Amniotic epithelial cell (primary cell): ENCODE measurements at regions not wholly inside any gene's neighbourhood (a gene's known extent, or its start where the extent isn't known, plus 50 kb on each side); places are given as distances from the start of the nearest gene placed in this dataset.
A peak's percentile ranks its signal among the peaks of the same experiment; 100 is the strongest.

Experiments used
- DNase-seq: peaks from one replicate; pipeline ENCODE4 v3.0.0-alpha.2; 2010; ENCODE audit warnings: low read depth

DNA sequence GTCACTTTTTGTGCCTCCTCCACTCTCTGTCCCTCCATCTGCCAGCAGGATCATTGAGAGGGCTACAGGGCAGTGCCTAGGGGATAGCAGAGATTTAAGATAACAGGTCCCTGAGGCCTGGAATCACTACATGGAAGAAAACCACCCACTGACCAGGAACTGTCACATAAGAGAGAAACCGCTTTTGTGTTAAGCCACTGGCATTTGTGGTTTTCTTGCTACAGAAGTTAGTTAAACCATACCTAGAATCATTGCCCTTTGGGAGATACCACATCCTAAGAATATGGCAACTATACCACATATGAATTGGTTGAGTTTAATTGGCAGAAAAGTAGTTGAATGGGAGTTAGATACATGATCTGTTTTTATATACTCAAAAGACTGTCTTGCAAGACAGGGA is 112.8 kb upstream of the LPP start:
- no peak for DNase-seq

DNA sequence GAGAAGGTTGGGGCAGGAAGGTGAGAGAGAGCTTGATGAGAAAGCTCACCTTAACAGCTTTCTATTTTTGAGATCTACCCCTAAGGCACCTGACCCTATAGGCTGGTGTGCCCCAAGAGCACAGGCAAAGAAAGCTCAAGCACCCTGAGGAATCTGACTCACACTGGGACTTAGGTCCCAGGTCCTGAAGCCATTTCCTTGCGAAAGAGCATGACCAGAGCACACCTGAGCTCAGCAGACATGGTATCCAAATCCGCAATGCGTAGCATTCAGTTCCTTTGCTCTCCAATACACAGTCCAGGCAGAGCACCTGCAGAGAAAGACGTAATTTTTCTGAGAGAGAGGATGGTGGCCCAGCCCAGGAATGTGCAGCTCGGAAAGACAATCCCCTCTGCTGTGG is 112.1 kb upstream of the LPP start:
- DNase-seq, result no peak

DNA sequence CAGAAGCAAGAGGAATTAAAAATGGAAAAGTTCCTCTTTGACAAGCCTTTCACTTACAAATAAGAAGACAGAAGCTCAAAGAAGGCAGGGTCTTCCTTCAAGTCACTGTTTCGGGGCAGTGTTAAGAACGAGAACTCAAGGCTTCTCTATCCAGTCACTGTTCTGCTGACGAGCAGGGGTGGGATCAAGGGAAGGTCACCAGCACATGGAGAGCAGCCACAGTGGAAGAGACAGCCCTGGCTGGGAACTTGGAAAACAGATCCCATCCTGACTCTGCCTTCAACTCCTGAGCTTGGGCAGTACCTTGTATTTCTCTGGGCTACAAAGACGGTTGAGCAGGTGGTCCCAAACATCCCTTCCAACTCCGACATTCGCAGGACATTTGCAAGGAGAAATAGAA is 111.5 kb upstream of the LPP start:
- DNase-seq, result no peak

DNA sequence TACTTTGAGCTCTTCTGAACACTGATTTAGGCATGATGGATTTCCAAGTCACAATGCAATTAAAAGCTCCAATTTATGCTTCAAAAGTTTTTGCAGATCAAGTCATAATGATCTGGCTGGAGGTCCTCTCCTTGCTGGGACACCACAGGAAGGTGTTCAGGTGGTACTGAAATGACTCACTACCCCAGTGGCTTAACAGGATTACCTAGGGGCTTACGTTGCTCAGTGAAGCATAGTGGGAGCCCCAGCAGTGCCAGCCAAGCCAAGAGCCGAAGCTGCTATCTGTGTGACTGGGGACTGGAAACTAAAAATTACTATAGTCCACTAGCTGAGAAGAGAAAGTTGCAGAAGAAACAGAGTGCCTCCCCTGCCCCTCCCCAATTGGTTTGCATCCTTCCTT is 110.1 kb upstream of the LPP start:
- DNase-seq, result no peak

DNA sequence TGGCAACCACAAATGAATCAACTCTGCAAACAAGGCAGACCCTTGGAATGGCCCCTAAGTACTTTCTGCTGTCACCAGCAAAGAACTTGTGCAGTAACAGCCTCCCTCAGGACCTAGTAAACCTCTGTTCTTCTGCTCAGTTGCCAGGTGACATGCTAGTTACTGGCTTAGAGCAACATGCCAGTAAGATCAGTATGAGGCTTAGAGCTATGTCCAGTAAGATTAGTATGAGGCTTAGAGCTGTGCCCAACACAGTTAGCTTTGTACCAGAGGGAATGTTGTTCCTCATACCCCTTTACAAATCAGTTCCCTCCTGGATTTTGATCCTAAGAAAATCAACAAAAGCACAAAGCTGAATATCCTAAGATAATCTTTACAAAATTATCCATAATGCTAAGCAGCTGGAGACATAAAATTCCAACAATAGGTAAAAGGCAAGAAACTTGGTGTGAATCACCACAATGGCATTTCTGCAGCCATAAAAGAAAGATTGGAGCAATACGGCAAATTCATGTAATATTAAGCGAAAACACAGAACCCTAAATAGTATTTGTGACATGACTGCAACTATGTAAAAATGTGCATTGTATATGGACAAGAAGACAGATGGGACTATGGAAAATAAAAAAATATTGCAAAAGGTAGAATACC is 107.3 kb upstream of the LPP start:
- DNase-seq, result peak; percentile 37

DNA sequence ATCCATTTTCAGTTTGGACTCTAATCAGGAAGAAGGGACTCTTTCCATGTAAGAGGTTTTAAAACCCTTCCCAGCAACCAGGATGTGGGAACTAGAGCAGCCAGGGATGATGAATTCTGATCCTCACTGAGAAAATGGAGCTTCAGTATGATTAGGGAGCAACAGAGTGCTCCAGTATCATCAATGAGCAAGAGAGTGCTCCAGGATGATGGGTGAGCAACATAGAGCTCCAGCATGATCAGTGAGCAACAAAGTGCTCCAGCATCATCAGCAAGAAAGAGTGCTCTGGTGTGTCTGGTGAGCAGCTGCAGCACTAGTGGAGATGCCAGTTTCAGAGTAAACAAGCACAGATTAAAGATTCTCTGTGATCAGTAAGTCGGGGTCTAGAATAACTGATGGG is 106.4 kb upstream of the LPP start:
- no peak for DNase-seq

DNA sequence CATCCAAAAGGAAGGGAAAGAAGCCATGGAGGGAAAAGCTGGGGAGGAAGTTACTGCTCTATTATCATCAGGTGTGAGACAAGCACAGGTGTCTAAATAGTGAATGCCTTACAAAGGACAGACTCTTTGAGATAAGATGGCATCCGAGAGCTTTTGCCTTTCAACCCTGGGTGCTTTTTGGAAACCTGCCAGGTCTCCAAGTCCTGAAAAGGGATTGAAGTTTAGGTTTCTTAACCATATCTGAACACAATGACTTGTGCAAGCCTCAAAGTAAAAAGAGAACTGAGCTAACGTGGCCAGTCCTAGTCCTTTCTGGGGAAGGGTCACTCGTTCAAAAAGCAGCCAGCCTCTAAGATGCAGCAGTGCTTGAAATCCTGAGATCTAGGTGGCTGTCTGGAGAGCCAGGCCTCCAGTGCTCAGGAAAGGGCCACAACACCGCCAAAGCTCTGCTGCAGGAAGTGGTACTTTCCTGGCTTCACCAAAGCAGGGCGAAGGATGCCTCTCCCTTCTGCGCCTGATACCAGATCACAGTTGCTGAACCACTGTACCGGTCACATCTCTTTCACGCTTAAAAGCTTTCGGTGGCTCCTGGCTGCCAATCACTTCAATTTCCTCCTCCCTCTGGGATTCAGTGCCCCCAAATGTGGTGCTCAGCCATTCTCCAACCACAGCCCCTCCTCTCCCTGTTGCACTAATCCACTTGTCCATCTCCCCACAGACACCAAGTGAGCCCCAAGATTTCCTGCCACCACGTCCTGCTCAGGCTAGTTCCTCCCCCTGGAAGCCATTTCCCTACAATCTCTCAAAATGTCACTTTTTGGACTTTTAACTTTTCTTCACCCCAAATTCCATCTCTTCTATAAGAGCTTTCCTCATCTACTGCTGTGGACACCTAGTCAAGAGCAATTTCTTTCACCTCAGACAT is 104.1 kb upstream of the LPP start:
- DNase-seq, result no peak

DNA sequence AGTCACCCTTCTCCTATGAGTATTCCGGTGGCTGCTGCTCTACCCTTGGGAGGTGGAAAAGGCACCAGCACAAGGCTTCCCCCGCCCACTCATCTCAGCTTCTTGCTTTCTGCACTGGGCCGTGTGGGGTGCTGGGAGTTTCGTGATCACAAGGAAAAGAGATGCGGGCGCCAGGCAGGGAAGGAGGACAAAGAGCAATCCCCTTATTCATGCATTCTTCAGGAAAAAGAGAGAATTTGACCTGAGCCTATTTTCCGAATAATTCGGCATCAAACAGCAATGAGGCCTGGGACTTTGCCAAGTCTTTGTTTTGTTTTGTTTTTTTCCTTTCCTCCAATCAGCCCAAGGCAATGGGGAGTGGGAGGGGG is 102.2 kb upstream of the LPP start:
- DNase-seq, result no peak

DNA sequence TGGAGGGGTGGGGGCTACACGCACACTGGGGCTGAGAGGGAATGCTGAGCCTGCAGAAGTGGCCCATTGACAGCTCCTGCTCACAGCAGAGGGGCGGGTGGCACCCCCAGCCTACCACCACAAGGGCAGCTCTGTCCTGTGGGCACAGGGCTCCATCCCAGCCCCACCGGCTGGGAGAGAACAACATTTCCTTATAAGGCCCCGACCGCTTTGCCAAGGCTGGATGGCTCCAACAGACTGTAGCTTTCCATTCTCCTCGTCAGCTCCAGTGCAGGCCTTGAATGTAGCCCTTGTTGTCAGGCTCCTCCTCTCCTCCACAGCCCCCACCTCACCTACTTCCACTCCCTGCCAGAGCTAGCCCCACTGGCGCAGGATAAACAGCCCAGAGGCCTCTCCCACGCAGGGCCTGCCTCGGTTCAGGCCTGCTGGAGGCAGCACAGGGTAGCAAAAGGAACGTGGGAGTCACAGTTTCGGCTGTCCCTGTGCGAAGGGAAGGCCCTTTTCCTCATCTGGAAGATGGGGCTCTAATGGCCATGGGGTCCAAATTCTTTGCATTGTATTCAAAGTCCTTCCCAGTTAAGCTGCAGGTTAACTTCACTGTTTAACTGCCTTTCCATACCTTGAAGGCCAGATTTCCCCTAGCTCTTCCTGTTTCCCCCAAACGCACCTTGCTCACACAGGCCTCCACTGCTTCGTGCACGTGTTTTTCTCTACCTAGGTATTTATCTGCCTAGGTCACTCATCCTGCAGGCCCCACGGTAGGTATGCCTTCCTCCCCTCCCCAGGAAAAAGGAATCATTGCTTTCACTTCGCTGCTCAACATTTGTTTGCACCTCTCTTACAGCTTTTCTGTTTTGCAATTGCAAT is 101.6 kb upstream of the LPP start:
- peak; percentile 86 for DNase-seq

DNA sequence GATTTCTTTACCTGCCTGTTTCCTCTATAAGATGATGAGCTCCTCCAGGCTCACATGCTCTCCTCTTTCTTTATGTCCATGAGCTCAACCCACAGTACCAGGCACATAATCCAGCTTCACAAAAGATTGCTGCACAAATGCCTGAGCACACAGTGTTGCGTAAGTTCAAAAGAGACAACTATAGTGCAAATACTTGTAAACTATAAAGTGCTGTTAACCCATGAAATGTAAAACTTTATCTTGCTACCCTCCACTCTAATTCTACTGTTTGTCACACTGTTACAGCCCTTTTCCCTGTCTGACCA is 101.0 kb upstream of the LPP start:
- peak; percentile 48 for DNase-seq

DNA sequence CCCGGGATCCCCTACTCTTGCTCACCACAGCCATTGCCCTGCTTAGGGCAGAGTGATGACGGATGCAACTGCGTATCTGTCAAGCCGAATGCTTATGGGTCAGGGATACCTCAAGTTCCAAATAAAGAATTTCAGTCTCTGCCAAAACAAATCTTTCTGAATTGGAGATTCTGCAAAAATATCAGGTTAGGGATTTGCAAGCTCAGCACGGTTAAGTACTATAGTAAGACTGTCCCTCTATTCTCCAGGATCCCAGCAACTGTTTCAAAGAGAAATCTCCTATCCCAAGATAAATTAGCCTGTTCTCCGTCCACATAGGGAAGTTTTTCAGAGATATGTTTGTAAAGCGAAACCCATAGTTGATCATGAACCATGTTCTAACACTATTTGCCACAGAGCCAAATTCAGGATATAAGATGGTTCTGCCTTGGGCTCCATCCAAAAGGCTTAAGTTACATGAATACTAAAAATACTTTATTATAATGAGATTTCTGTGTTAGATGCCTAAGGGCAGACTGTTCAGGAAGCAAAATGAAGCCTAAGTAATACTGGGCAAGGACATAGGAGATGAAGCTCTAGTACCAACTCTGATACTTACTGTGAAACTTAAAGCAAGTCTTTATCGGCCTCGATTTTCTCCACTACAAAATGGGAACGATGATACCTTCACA is 100.1 kb upstream of the LPP start:
- no peak for DNase-seq

DNA sequence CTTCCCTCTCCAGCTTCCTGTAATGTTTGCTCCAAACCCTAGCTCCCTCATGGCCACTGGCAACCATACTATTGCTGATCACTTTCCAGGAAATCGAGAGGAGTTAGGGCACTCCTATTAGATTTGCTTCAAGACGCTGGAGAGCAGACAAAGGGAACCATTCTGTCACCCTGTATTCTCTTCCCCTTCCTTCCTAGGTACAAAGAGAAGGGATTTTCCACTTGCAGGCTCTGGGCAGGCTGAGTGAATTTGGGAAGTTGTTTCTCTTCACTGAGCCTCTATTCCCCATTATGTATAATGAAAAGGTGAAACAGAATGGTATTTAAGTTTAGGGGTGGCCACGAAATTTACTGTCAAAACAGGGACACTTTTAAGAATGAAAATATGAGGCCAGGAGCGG is 99.4 kb upstream of the LPP start:
- DNase-seq, result no peak

DNA sequence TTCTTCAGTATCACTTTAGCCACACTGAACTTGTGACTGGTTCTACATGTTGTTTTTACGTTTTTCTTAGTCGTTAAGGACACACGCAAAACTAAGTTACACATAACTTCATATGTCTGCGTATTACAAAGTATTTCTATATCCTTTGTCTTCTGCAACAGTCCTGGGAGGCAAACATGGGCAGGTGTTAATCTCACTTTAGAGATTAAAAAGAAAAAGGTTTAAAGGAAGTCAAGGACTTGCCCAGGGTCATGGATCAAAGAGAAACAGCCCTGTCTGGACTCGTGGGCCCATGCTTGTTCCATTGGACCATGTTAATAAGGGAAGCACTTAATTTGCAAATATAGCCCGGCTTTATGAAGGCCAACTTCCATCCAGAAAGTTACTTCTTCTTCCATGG is 98.6 kb upstream of the LPP start:
- DNase-seq, result no peak

DNA sequence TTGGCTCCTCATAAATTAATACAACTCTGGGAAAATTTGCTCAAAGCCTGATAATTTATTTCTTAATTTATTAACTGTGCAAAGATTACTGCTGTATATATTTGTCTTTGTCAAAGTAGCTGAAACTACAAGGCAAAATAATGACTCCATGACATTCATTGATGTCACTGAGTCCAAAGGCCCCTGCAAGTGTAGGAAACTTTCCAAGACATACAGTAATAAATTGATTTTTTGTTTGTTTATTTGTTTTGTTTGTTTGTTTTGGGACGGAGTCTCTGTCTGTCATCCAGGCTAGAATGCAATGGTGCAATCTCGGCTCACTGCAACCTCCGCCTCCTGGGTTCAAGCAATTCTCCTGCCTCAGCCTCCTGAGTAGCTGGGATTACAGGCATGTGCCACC is 96.8 kb upstream of the LPP start:
- DNase-seq, result no peak

DNA sequence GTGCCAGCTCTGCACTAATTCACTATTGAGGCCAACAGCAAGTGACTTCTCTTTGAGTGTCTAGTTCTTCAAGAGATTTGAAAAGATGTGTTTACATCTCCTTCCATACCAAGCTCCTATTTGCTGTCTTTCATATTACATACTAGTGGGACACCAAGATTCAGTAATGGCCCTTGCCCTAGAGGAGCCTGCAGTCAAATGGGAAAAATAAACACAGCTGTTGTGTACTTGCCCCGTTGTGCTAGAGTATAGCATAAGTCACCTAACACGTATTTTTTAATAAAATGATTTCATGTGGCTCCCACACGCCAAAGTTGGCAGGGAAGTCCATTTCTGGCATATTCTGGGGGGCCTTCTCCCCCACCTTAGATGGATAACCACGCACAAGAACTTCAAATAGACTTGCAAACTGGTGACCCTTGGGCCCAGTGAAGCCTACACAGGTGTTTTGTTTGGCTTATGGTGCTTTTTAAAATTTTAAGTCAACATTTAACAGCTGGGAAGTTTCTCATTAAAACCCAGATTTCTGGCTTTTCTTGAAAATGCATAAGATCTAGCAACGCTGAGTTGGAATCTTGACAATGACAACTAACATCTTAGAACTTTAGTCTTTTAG is 95.3 kb upstream of the LPP start:
- no peak for DNase-seq

DNA sequence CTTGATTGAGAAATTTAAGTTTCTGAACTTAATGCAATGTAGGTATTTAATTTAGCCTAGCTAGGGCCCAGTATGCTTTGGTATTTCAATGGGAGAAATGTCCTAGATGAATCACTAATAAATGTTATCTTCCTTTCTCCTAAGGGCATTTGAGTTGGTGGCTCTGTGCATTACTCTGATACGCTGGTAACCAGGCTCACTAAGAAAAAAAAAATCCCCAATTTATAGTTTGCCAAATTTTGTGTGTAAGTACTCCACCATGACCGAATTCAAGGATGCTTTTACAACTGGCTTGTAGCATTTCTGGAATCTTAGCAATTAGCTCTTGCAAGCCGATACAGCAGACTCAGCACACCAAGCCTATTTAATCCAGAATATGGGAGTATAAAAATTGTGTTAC is 94.6 kb upstream of the LPP start:
- DNase-seq, result no peak

DNA sequence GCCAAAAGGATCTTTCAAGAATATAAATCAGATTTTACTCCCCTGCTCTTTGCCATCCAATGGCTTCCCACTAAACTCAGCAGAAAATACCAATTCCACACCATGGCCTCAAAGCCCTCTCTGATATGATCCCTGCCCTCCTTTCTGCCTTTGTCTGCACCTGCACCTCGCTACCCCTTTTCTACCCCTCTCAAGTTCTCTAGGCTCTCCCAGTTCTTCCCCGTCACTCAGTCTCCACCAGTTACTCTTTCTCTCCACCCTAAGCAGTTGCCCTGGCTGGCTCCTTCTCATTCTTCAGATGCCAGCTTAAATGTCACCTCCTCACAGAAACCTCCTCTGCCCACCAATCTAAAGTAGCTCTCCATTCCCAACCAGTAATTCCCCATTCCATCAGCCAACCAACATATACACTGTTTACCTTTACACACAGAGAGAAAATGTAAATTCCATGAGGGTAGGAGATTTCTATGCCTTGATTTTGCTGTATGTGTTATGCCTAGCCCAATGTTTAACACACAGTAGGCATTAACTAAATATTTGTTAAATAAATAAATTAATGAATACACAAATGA is 93.6 kb upstream of the LPP start:
- DNase-seq, result no peak

DNA sequence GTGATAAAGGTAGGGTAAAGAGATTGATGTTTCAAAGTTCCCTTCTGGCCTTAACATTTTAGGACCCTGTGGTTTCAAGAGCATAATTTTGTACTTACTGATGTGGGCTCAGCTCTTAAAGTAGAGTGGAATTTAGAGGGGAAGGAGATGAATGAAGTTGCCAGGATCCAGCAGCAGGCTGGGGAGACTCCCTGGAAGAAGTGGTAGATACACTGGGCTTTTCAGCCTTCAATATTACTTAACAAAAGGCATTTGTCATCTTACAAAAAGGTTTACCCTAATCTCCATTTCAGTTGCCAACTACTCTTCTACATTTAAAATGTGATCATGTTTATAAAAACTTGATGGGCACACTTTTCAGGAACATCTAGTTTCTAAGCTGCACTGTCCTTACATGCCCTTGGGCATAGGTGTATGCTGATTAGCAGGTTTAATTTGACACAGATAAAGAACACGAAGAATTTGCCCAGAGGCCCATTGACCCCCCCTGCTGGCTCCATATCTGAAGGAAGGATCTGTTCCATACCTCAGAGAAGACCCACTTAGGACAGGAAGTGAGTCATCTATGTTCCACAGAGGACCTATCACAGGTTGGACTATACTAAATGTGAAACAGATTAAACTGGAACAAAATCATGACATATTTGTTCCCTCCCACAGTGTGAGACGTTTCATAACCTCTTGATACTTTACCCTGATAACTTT is 93.0 kb upstream of the LPP start:
- peak; percentile 73 for DNase-seq

DNA sequence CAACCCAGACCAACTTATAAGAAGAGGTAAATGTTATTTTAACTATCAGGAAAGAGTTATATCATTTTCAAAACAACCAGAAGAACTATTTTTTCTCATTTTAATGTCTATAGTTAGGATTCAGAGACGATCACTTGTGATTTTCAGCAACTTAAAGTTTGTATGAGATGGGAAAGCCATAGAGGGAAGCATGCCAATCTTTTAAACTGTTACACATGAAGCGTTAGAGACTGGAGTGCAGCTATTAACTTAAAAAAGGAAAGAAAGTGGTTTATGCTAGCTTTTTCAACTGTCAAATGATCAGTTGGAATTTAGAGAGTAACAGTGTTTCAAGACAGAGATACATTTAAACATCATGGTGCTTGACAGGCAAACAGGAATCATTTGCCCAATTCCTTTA is 91.7 kb upstream of the LPP start:
- no peak for DNase-seq

DNA sequence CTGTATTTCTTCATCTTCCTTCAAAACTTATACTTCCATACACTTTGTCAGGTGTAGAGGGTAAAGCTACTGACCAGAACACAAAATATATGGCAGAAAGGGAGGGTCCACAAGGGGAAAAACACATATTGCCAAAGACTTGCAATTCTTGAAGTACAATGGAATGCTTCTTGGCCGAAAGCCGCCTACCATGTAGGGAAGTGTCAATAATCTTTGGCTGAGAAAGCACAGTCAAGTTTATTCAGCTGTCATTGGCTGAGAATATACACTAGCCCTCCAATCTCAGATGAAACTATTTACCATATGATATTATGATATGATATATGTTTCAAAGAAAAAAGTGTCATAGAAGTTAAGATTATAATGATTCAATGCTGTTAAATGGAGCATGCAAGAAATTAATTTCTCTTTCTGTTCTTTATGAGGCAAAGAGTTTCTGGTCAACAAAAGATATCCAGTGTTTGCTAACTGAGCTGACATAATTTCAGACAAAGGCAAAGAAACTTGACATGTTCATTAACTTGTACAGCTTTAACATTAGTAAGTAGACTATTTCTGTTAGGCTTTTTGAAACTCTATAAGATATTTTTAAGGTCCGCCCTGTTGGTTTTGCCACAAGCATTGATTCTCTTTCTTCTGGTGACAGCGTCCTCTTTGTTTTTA is 89.0 kb upstream of the LPP start:
- no peak for DNase-seq

DNA sequence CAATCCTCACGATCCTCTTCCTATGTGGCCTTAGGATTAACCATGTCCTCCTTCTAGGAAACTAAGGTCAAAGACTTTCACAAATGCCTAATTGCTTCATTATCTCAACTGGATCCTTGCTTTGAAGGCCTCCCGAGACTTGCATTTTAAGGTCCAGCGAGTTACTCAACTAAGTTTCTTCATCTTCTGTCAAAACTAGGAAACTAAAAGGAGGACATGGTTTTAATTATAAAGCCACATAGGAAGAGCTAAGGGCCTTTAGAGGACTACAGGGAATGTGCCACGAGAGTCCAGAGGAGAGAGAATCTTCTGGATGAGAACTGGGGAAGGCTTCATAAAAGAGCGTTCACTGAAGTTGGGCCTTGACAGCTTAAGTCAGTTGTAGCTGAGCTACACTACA is 87.8 kb upstream of the LPP start:
- DNase-seq, result no peak
